GM12878 (cell line): ENCODE measurements at regions not wholly inside any gene's neighbourhood (a gene's known extent, or its start where the extent isn't known, plus 50 kb on each side); places are given as distances from the start of the nearest gene placed in this dataset.

Experiments
- ATAC-seq: fragments of 200-7000 bp; cut with Tn5 transposase; 3 replicates; pipeline ENCODE4 v1.9.1; 2020; ENCODE audit warnings: mild to moderate bottlenecking, moderate library complexity
- BruUV-seq: library from RNA; stranded (reverse); fragments of 400-500 nt; replicated peaks from 2 replicates; lab custom pipeline; 2021; lab: Mats Ljungman, UMichigan
- CTCF ChIA-PET: fragments of 300-600 bp; sonication (Branson Sonifier 250); formaldehyde crosslinking; extraction: SDS; loops from one replicate; lab custom pipeline; 2021; ENCODE audit warnings: inconsistent platforms; lab: Yijun Ruan, JAX
- POLR2A ChIA-PET: fragments of 350-600 bp; formaldehyde crosslinking; extraction: SDS; loops from one replicate; lab custom pipeline; 2021; ENCODE audit warnings: inconsistent platforms; lab: Charles Lee
- RAD21 ChIA-PET: fragments of 300-600 bp; sonication (Branson Sonifier 250); formaldehyde crosslinking; loops from one replicate; lab custom pipeline; 2023; ENCODE audit warnings: antibody characterized with exemption; ENCODE audit not compliant: unreplicated experiment; lab: Charles Lee
- SMC1A ChIA-PET: fragments of 300-600 bp; sonication (Branson Sonifier 250); formaldehyde crosslinking; loops from one replicate; lab custom pipeline; 2023; ENCODE audit not compliant: unreplicated experiment, uncharacterized antibody; lab: Charles Lee
- DNase-seq: peaks from one replicate; pipeline ENCODE4 v3.0.0-alpha.2; 2011; ENCODE audit warnings: low read depth, low spot score
- FAIRE-seq: peaks from 3 replicates; lab custom pipeline; 2011; peaks lifted over from hg19 to GRCh38; lab: Jason Lieb, UNC
- H2AFZ ChIP-seq: 2 replicates; pipeline ENCODE4 v1.6.0; 2011; ENCODE audit warnings: low read depth, low read length, control low read depth; ENCODE audit not compliant: control insufficient read depth
- H3K27ac ChIP-seq: 2 replicates; pipeline ENCODE4 v1.5.1; 2011; ENCODE audit warnings: control low read depth; ENCODE audit not compliant: control insufficient read depth, insufficient read depth
- H3K27me3 ChIP-seq, 2 experiments: replicated peaks in 1 of 2; 2 replicates each; pipeline versions ENCODE4 v1.6.0 to v1.6.1; 2011; ENCODE audit warnings: low read length in 1 of 2; ENCODE audit not compliant: control insufficient read depth in 2 of 2, insufficient read depth in 2 of 2
- H3K36me3 ChIP-seq, 2 experiments: 2 replicates each; pipeline ENCODE4 v1.5.1; 2011; ENCODE audit warnings: low read length in 1 of 2; ENCODE audit not compliant: control insufficient read depth in 2 of 2, insufficient read depth in 2 of 2
- H3K4me1 ChIP-seq: 2 replicates; pipeline ENCODE4 v1.6.1; 2011; ENCODE audit warnings: mild to moderate bottlenecking, low read length, moderate library complexity, mixed read lengths; ENCODE audit not compliant: control insufficient read depth, insufficient read depth
- H3K4me2 ChIP-seq: 2 replicates; pipeline ENCODE4 v1.6.0; 2011; ENCODE audit warnings: control low read depth; ENCODE audit not compliant: control insufficient read depth, insufficient read depth
- H3K4me3 ChIP-seq: fragments of 200-600 bp; sonication (generic); 2 replicates; pipeline ENCODE4 v1.5.1; 2016
- H3K79me2 ChIP-seq: 2 replicates; pipeline ENCODE4 v1.6.0; 2011; ENCODE audit warnings: low read length; ENCODE audit not compliant: control insufficient read depth, insufficient read depth
- H3K9ac ChIP-seq: 2 replicates; pipeline ENCODE4 v1.8.0; 2011; ENCODE audit warnings: low read length, control low read depth, mixed read lengths; ENCODE audit not compliant: control insufficient read depth, insufficient read depth
- H3K9me3 ChIP-seq: replicated peaks from 3 replicates; pipeline ENCODE4 v1.5.1; 2011; ENCODE audit warnings: mild to moderate bottlenecking, low read length; ENCODE audit not compliant: control insufficient read depth, insufficient read depth
- H4K20me1 ChIP-seq: 2 replicates; pipeline ENCODE4 v1.6.0; 2011; ENCODE audit not compliant: control insufficient read depth, insufficient read depth
- FOXK2 ChIP-seq: fragments of 450-650 bp; IDR thresholded peaks from 2 replicates; pipeline ENCODE4 v1.6.1; 2017; ENCODE audit warnings: mild to moderate bottlenecking, moderate library complexity
- HSF1 ChIP-seq: fragments of 150-350 bp; IDR thresholded peaks from 2 replicates; pipeline ENCODE4 v1.6.1; 2014; ENCODE audit warnings: mild to moderate bottlenecking, low read depth, low read length
- IRF5 ChIP-seq: fragments of 450-650 bp; IDR thresholded peaks from 2 replicates; pipeline ENCODE4 v1.6.1; 2017; ENCODE audit warnings: borderline replicate concordance
- NFIC ChIP-seq: IDR thresholded peaks from 2 replicates; pipeline ENCODE4 v1.6.1; 2012; ENCODE audit warnings: low read depth, mild to moderate bottlenecking, inconsistent platforms, low read length, moderate library complexity
- NR2C1 ChIP-seq: fragments of 450-650 bp; IDR thresholded peaks from 2 replicates; pipeline ENCODE4 v1.6.1; 2017; ENCODE audit warnings: antibody characterized with exemption, mild to moderate bottlenecking, moderate library complexity
- POLR2A ChIP-seq: IDR thresholded peaks from 2 replicates; pipeline ENCODE4 v1.6.1; 2011; ENCODE audit warnings: low read depth, mild to moderate bottlenecking, low read length
- POU2F2 ChIP-seq: IDR thresholded peaks from 3 replicates; pipeline ENCODE4 v1.6.1; 2011; ENCODE audit warnings: low read depth, mild to moderate bottlenecking, low read length, borderline replicate concordance
- SREBF1 ChIP-seq: IDR thresholded peaks from 2 replicates; pipeline ENCODE4 v1.6.1; 2012; ENCODE audit warnings: mild to moderate bottlenecking, low read length
- SUPT20H ChIP-seq: IDR thresholded peaks from 2 replicates; pipeline ENCODE4 v1.6.1; 2011; ENCODE audit warnings: low read depth, mild to moderate bottlenecking, low read length, moderate library complexity, borderline replicate concordance; ENCODE audit not compliant: control insufficient read depth
- TCF12 ChIP-seq: IDR thresholded peaks from 2 replicates; pipeline ENCODE4 v1.6.1; 2011; ENCODE audit warnings: low read depth, mild to moderate bottlenecking, low read length
- YY1 ChIP-seq: IDR thresholded peaks from 2 replicates; pipeline ENCODE4 v1.6.1; 2011; ENCODE audit warnings: low read depth, mild to moderate bottlenecking, low read length
- WGBS: methylation state at CpG from one replicate; pipeline ENCODE4 v1.1.6; 2016; ENCODE audit warnings: low lambda C conversion rate; ENCODE audit not compliant: insufficient replicate concordance, insufficient coverage; ENCODE audit errors: missing lambda C conversion rate; 5-methylcytosine and 5-hydroxymethylcytosine counted together
- in situ Hi-C: fragments of 300-500 bp; cut with MboI; formaldehyde crosslinking; loops from 9 replicates; pipeline ENCODE4 v1.14.3; 2018; ENCODE audit warnings: mixed read lengths
- intact Hi-C: fragments of 100-400 bp; cut with micrococcal nuclease; formaldehyde crosslinking; loops from one replicate; pipeline ENCODE4 v1.14.2; 2022; ENCODE audit not compliant: unreplicated experiment
- TF ChIP-seq, protein P1 (sequence below): IDR thresholded peaks from 2 replicates; pipeline ENCODE4 v1.6.1; 2012; ENCODE audit warnings: low read depth, low read length, improper control_type of control experiment
- TF ChIP-seq, protein P2 (sequence below): fragments of 450-650 bp; IDR thresholded peaks from 2 replicates; pipeline ENCODE4 v1.6.1; 2017; ENCODE audit warnings: mild to moderate bottlenecking, moderate library complexity

DNA sequence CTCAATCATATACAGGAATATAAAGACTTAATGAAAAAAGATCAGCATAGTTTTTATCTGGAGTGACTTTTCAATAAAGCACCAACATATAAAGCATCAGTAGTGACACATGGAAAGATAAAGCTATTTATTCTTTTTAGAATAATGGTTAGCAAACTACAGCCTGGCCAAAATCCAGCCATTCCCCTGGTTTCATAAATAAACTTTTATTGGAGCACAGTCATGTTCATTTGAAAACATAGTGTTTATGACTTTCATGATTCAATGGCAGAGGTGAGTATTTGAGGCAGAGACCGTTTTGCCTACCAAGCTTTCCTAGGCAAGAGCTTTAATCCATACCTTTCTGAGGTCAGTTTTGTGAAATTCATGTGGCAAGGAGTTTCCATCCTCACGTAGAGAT, 153.5 kb downstream of the RPS12 start (continued):
- TF ChIP-seq, protein P1, sequence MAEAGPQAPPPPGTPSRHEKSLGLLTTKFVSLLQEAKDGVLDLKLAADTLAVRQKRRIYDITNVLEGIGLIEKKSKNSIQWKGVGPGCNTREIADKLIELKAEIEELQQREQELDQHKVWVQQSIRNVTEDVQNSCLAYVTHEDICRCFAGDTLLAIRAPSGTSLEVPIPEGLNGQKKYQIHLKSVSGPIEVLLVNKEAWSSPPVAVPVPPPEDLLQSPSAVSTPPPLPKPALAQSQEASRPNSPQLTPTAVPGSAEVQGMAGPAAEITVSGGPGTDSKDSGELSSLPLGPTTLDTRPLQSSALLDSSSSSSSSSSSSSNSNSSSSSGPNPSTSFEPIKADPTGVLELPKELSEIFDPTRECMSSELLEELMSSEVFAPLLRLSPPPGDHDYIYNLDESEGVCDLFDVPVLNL, result no peak
- TF ChIP-seq SUPT20H, result no peak
- no peak for TF ChIP-seq SREBF1
- TF ChIP-seq HSF1, result no peak
- no peak for TF ChIP-seq TCF12
- TF ChIP-seq POU2F2, result no peak
- TF ChIP-seq FOXK2, result no peak

DNA sequence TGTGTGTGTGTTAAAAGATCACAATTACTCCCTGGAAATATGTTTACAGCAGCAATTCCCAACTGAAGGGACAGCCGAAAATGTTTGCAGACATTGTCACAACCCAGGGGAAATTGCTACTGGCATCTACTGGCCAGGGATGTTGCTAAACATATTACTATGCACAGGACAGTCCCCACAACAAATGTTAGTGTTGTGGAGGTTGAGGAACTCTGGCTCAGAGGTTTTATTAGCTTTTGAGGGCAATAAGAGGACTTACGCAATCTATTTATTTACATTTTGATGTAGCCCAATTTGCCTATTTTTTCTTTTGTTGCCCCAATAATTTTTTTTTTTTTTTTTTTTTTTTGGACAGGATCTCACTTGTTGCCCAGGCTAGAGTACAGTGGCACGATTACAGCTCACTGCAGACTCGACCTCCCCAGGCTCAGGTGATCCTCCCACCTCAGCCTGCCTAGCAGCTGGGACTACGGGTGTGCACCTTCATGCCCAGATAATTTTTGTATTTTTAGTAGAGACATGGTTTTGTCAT, 154.1 kb downstream of the RPS12 start:
- no peaks in the 10 kb centered on the region for H3K36me3 ChIP-seq
- RAD21 ChIA-PET, result no interaction called here
- no peaks in the 10 kb centered on the region for H3K79me2 ChIP-seq
- H3K9ac ChIP-seq, result no peak overlapping the region
- no peak for DNase-seq
- no TSS peak for BruUV-seq
- FAIRE-seq, result no peak
- in situ Hi-C loops (loop anchor here (10.0 kb wide), 2 partner anchors 546 to 586 kb away; no protein-coding TSS in a partner anchor), intact Hi-C loops (loop anchor here (10.0 kb wide), 1 partner anchor 946 kb away; no protein-coding TSS in a partner anchor)
- H3K4me1 ChIP-seq, result no peaks in the 10 kb centered on the region; the same call in 1 of the 2 replicates
- H3K4me3 ChIP-seq, result no peak overlapping the region
- SMC1A ChIA-PET, result no interaction called here
- 15% methylated on average over 5 of the region's 5 CpGs for WGBS
- H4K20me1 ChIP-seq, result no peaks in the 10 kb centered on the region
- H2AFZ ChIP-seq, result no peak overlapping the region
- H3K27me3 ChIP-seq, result no peaks in the 10 kb centered on the region
- POLR2A ChIA-PET, result no interaction called here
- H3K27ac ChIP-seq, result no peak overlapping the region
- H3K4me2 ChIP-seq, result no peak overlapping the region
- no peaks in the 10 kb centered on the region for H3K9me3 ChIP-seq
- CTCF ChIA-PET, result interaction anchor here (0.6 kb wide), 1 partner anchor 19 kb away, joined by 3 read pairs; no protein-coding TSS in a partner anchor
- no peak for TF ChIP-seq YY1
- TF ChIP-seq, protein P2, sequence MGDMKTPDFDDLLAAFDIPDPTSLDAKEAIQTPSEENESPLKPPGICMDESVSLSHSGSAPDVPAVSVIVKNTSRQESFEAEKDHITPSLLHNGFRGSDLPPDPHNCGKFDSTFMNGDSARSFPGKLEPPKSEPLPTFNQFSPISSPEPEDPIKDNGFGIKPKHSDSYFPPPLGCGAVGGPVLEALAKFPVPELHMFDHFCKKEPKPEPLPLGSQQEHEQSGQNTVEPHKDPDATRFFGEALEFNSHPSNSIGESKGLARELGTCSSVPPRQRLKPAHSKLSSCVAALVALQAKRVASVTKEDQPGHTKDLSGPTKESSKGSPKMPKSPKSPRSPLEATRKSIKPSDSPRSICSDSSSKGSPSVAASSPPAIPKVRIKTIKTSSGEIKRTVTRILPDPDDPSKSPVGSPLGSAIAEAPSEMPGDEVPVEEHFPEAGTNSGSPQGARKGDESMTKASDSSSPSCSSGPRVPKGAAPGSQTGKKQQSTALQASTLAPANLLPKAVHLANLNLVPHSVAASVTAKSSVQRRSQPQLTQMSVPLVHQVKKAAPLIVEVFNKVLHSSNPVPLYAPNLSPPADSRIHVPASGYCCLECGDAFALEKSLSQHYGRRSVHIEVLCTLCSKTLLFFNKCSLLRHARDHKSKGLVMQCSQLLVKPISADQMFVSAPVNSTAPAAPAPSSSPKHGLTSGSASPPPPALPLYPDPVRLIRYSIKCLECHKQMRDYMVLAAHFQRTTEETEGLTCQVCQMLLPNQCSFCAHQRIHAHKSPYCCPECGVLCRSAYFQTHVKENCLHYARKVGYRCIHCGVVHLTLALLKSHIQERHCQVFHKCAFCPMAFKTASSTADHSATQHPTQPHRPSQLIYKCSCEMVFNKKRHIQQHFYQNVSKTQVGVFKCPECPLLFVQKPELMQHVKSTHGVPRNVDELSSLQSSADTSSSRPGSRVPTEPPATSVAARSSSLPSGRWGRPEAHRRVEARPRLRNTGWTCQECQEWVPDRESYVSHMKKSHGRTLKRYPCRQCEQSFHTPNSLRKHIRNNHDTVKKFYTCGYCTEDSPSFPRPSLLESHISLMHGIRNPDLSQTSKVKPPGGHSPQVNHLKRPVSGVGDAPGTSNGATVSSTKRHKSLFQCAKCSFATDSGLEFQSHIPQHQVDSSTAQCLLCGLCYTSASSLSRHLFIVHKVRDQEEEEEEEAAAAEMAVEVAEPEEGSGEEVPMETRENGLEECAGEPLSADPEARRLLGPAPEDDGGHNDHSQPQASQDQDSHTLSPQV, result no peak
- TF ChIP-seq, protein P1, result no peak
- TF ChIP-seq IRF5, result no peak
- no peak for TF ChIP-seq NFIC
- no peak for TF ChIP-seq POLR2A
- TF ChIP-seq NR2C1, result no peak
- no peak for ATAC-seq
